Spleen (tissue), 7 donors: ENCODE measurements at regions not wholly inside any gene's neighbourhood (a gene's known extent, or its start where the extent isn't known, plus 50 kb on each side); places are given as distances from the start of the nearest gene placed in this dataset.

ENCODE experiments used
- CTCF ChIP-seq, 11 experiments: fragments of 200-600 bp in 7 of 11; fragments of 450-650 bp in 4 of 11; sonication (generic) in 4 of 11; IDR thresholded peaks in 8 of 11; conservative IDR thresholded peaks in 3 of 11; 1 replicate in 7 of 11; 2 replicates in 4 of 11; pipeline versions ENCODE4 v1.4.0 to v1.8.0; 2016 to 2021; ENCODE audit warnings: antibody characterized with exemption in 11 of 11, inconsistent platforms in 4 of 11, mild to moderate bottlenecking in 1 of 11
- POLR2A ChIP-seq, 3 donors: fragments of 450-650 bp; IDR thresholded peaks; one replicate each; pipeline ENCODE4 v1.5.1; 2017; ENCODE audit warnings: antibody characterized with exemption in 3 of 3, mild to moderate bottlenecking in 1 of 3
- donor health status: DM: no; HTN: no; CAD: no; lungs with moderate emphysema.
- donor health status: DM: no; HTN: no; CAD: no.
- donor health status: DM: no; HTN: no; CAD: no.

- TF ChIP-seq POLR2A (IDR thresholded peaks at IDR 0.05): no peak
- TF ChIP-seq CTCF (IDR thresholded peaks at IDR 0.05 in 8 of 11, conservative IDR thresholded peaks at IDR 0.05 in 3 of 11): no peak
Measured at GRCh38 chr13:103451656-103452055, 385.4 kb upstream of the SLC10A2 start.
